Vagina (tissue), 2 donors: ENCODE measurements at regions not wholly inside any gene's neighbourhood (a gene's known extent, or its start where the extent isn't known, plus 50 kb on each side); places are given as distances from the start of the nearest gene placed in this dataset.

Experiments used
- CTCF ChIP-seq, 3 experiments: fragments of 450-650 bp in 2 of 3; fragments of 200-600 bp in 1 of 3; sonication (generic) in 1 of 3; IDR thresholded peaks; one replicate each; pipeline ENCODE4 v1.5.1; 2017 to 2019; ENCODE audit warnings: antibody characterized with exemption in 3 of 3, mild to moderate bottlenecking in 2 of 3, moderate library complexity in 2 of 3
- POLR2A ChIP-seq, 2 donors: fragments of 450-650 bp; IDR thresholded peaks; one replicate each; pipeline ENCODE4 v1.6.1; 2017; ENCODE audit warnings: antibody characterized with exemption in 2 of 2, mild to moderate bottlenecking in 2 of 2, moderate library complexity in 2 of 2

GRCh38 chr20:43843965-43844660 lies 70.5 kb upstream of the TOX2 start:
- no peak for TF ChIP-seq CTCF (IDR thresholded peaks at IDR 0.05)
- TF ChIP-seq POLR2A (IDR thresholded peaks at IDR 0.05), result no peak
